GM12891 (cell line): ENCODE measurements at regions not wholly inside any gene's neighbourhood (a gene's known extent, or its start where the extent isn't known, plus 50 kb on each side); places are given as distances from the start of the nearest gene placed in this dataset.

ENCODE experiments used
- POLR2A ChIP-seq: IDR thresholded peaks from 2 replicates; pipeline ENCODE4 v1.6.1; 2011; ENCODE audit warnings: low read depth, low read length, control low read depth
- TAF1 ChIP-seq: IDR thresholded peaks from 2 replicates; pipeline ENCODE4 v1.6.1; 2011; ENCODE audit warnings: low read depth, low read length, control low read depth

- no peak for TF ChIP-seq POLR2A
- TF ChIP-seq TAF1 = no peak
These were observed 181.4 kb upstream of the BMP4 start for GRCh38 chr14:54138024-54138353.
